WERI-Rb-1 (cell line): ENCODE measurements at regions not wholly inside any gene's neighbourhood (a gene's known extent, or its start where the extent isn't known, plus 50 kb on each side); places are given as distances from the start of the nearest gene placed in this dataset.

Experiments used
- DNase-seq: peaks from one replicate; pipeline ENCODE4 v3.0.0-alpha.2; 2020
- H3K27ac ChIP-seq: fragments of 250-450 bp; sonication (Bioruptor Pico); 2 replicates; pipeline ENCODE4 v1.5.1; 2020; ENCODE audit warnings: mild to moderate bottlenecking, moderate library complexity
- H3K27me3 ChIP-seq: fragments of 250-450 bp; sonication (Bioruptor Pico); 2 replicates; pipeline ENCODE4 v1.5.1; 2021; ENCODE audit warnings: mild to moderate bottlenecking, low read depth, moderate library complexity; ENCODE audit not compliant: insufficient read depth, severe bottlenecking
- H3K36me3 ChIP-seq: fragments of 250-450 bp; sonication (Bioruptor Pico); 2 replicates; pipeline ENCODE4 v1.5.1; 2020; ENCODE audit warnings: mild to moderate bottlenecking, moderate library complexity
- H3K4me3 ChIP-seq: 2 replicates; pipeline ENCODE4 v1.5.1; 2011; ENCODE audit warnings: low read depth, mild to moderate bottlenecking, control low read depth, low read length
- H3K9me3 ChIP-seq: fragments of 250-450 bp; sonication (Bioruptor Pico); 2 replicates; pipeline ENCODE4 v1.5.1; 2021; ENCODE audit warnings: mild to moderate bottlenecking, moderate library complexity; ENCODE audit not compliant: severe bottlenecking
- TF ChIP-seq, protein P1 (sequence below): IDR thresholded peaks from 2 replicates; pipeline ENCODE4 v1.5.1; 2011; ENCODE audit warnings: low read depth, mild to moderate bottlenecking, control low read depth, inconsistent platforms, low read length

DNA sequence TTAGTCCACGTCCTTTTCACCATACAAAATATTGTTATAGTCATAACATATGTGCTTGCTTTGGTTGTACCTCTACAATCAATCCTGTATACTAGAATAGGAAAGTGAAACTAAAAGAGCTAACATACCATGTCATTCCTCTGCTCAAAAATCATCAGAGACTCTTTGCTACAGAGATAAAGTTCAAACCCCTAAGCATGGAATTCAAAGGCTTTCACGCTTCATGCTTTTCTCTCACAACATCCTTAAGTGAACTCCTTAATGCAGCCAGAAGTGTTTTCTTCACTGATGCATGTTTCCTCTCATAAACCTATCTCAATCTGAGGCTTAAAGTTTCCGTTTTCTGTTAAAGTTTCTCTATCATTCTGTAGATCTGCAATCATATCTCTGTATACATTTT is 744.6 kb upstream of the IGFBP7 start:
- TF ChIP-seq, protein P1, sequence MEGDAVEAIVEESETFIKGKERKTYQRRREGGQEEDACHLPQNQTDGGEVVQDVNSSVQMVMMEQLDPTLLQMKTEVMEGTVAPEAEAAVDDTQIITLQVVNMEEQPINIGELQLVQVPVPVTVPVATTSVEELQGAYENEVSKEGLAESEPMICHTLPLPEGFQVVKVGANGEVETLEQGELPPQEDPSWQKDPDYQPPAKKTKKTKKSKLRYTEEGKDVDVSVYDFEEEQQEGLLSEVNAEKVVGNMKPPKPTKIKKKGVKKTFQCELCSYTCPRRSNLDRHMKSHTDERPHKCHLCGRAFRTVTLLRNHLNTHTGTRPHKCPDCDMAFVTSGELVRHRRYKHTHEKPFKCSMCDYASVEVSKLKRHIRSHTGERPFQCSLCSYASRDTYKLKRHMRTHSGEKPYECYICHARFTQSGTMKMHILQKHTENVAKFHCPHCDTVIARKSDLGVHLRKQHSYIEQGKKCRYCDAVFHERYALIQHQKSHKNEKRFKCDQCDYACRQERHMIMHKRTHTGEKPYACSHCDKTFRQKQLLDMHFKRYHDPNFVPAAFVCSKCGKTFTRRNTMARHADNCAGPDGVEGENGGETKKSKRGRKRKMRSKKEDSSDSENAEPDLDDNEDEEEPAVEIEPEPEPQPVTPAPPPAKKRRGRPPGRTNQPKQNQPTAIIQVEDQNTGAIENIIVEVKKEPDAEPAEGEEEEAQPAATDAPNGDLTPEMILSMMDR = no peak
- Histone ChIP-seq H3K36me3 (no peaks in the 10 kb centered on the region), H3K27ac (no peak overlapping the region), H3K27me3 (no peaks in the 10 kb centered on the region), H3K4me3 (no peak overlapping the region), H3K9me3 (no peaks in the 10 kb centered on the region)
- DNase-seq = no peak

DNA sequence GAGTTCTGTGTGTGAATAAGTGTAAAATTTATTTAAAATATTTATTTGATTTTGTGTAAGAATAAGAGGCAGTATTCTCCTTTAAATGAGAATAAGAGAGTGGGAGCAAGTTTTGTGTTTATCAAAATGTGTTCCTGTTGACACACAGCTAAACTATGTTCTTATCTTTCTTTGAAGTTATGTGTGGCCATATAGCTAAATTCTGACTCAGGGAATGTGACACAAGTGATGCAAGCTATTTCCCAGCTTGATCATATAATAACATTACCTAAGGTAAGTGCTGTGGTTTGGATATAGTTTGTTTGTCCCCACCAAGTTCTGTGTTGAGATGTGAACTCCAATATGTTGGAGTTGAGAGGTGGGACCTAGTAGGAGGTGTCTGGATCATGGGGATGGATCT is 740.0 kb upstream of the IGFBP7 start:
- no peak for DNase-seq
- Histone ChIP-seq H3K36me3 (no peaks in the 10 kb centered on the region), H3K9me3 (no peaks in the 10 kb centered on the region), H3K27ac (no peak overlapping the region), H3K4me3 (no peak overlapping the region), H3K27me3 (no peaks in the 10 kb centered on the region)
- TF ChIP-seq, protein P1 = no peak

DNA sequence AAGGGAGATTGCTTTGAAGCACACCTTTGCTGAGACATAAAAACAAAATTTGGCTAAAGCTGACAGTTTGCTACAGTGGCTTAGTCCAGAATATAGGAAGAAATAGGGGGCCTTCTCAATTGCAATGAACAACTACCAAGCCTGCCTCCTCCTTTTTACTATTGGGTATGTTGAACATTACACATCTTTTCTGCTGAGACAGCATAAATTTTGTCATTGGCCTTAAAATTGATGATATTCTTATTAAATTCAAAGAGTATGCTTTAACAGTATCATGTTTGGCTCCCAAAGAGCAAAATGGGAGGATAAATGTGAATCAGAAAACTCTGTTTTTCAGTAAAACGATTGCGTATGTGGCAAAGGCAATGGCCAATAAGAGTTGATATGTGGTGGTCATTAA is 721.9 kb upstream of the IGFBP7 start:
- Histone ChIP-seq H3K27me3 (no peaks in the 10 kb centered on the region), H3K4me3 (no peak overlapping the region), H3K9me3 (no peaks in the 10 kb centered on the region), H3K27ac (no peak overlapping the region), H3K36me3 (no peaks in the 10 kb centered on the region)
- no peak for DNase-seq
- TF ChIP-seq, protein P1 = no peak

DNA sequence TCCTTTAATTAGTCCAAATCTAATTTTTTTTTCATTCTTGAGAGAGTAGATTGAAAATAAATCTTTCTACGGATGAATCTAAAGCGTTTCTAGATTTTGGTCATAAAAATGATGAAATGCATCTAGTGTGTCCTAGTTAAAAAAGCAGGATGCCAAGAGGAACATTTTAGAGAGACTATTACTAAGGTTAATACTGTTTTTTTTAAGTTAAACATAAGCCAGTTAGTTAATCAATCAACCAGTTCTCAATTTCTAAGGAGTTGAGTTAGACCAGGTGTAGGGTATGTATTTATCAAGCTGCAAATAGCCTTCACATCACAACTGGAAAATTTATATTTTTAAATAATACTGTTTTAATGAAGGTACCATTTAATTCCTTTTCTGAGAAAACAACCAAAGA is 679.5 kb upstream of the IGFBP7 start:
- no peaks in the 10 kb centered on the region for H3K9me3 ChIP-seq
- H3K27ac ChIP-seq = no peak overlapping the region
- no peak for DNase-seq
- no peak overlapping the region for H3K4me3 ChIP-seq
- TF ChIP-seq, protein P1 = no peak
- H3K36me3 ChIP-seq = no peaks in the 10 kb centered on the region
- H3K27me3 ChIP-seq = no peaks in the 10 kb centered on the region

DNA sequence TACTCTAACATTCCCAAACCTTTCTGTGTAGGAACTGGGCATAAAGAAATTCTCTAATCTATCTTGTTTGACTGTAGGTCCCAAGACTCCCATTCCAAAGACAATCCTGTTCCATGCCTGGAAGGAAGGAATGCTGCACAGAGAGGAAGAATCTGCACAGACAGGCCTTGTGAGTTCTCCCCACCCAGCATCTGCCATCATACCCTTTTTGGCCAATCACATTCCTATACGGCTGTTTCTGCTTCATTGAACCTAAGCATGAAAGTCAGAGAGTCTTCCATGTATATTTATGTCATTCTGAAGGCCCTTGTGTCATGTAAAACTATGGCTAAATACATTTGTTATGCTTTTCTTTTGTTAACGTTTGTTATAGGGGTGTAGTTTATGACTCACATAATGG is 667.7 kb upstream of the IGFBP7 start:
- Histone ChIP-seq H3K4me3 (no peak overlapping the region), H3K36me3 (no peaks in the 10 kb centered on the region), H3K9me3 (no peaks in the 10 kb centered on the region), H3K27ac (no peak overlapping the region), H3K27me3 (no peaks in the 10 kb centered on the region)
- TF ChIP-seq, protein P1 = no peak
- DNase-seq = no peak

DNA sequence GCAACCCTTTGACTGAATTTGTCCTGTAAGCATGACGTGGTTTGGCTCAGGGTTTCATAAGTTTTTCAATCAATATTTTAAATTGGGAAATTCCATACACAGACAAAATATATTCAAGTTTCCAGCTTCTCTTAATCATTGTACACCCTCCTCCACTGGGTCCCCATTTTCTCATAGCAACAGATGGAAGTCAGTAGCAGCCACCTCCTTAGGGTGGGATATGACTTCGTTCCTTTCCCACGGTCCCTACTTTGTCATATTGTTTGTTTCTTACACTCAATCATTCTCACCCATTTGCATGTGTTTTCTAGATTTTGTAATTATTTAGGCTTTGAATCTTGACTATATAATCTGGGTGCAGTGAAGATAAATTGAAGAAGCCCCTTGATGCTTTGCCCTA is 664.5 kb upstream of the IGFBP7 start:
- H3K36me3 ChIP-seq = no peaks in the 10 kb centered on the region
- H3K27me3 ChIP-seq = no peaks in the 10 kb centered on the region
- TF ChIP-seq, protein P1 = no peak
- no peak for DNase-seq
- H3K4me3 ChIP-seq = no peak overlapping the region
- H3K9me3 ChIP-seq = no peaks in the 10 kb centered on the region
- no peak overlapping the region for H3K27ac ChIP-seq
